Adrenal gland (tissue), 9 donors: ENCODE measurements at regions not wholly inside any gene's neighbourhood (a gene's known extent, or its start where the extent isn't known, plus 50 kb on each side); places are given as distances from the start of the nearest gene placed in this dataset.
"Not testable (repeated sequence)": the region's sequence is repeated elsewhere in the genome, so short reads cannot be mapped to it uniquely, and the experiment has no call there.

Experiments used
- DNase-seq, 7 donors: peaks; one replicate each; pipeline ENCODE4 v3.0.0-alpha.2; 2019 to 2020
- H3K27ac ChIP-seq, 5 donors: fragments of 200-600 bp; sonication (generic) in 4 of 5; 1 replicate in 3 of 5; 2 replicates in 2 of 5; pipeline versions ENCODE4 v1.5.1 to v1.8.0; 2016 to 2020; ENCODE audit warnings: mild to moderate bottlenecking in 1 of 5
- H3K27me3 ChIP-seq: fragments of 200-600 bp; 2 replicates; pipeline ENCODE4 v1.8.0; 2021
- H3K36me3 ChIP-seq, 2 donors: fragments of 200-600 bp; replicated peaks in 1 of 2; 1 replicate in 1 of 2; 2 replicates in 1 of 2; pipeline versions ENCODE4 v1.5.1 to v1.8.0; 2018 to 2022
- H3K4me1 ChIP-seq, 2 donors: fragments of 200-600 bp; replicated peaks in 1 of 2; 1 replicate in 1 of 2; 2 replicates in 1 of 2; pipeline versions ENCODE4 v1.5.1 to v1.8.0; 2018 to 2021
- H3K4me3 ChIP-seq, 4 donors: fragments of 200-600 bp; sonication (generic) in 3 of 4; one replicate each; pipeline ENCODE4 v1.5.1; 2016 to 2018
- H3K9me3 ChIP-seq, 3 donors: fragments of 200-600 bp; sonication (generic) in 1 of 3; replicated peaks in 1 of 3; 1 replicate in 2 of 3; 2 replicates in 1 of 3; pipeline versions ENCODE4 v1.5.1 to v1.8.0; 2016 to 2021
- WGBS, 4 donors: extraction: QIAGEN DNeasy Blood & Tissue Kit in 2 of 4; methylation state at CpG; one replicate each; pipeline versions ENCODE4 v1.1.5 to v1.1.7; 2013 to 2017; 5-methylcytosine and 5-hydroxymethylcytosine counted together
- intact Hi-C, 2 donors: fragments of 100-400 bp; cut with DNase I; formaldehyde crosslinking; loops; one replicate each; pipeline versions ENCODE4 v1.14.1 to v1.15.0; 2022 to 2023
- donor health status: healthy with polysubstance abuse.
- donor health status: Bipolar disorder and iron deficiency.
- donor health status: DM: yes; HTN: yes; CAD: no.
- donor health status: DM: no; HTN: no; CAD: no.
- donor health status: DM: no; HTN: no; CAD: no.

- H3K4me3 ChIP-seq, H3K27ac ChIP-seq, H3K4me1 ChIP-seq, DNase-seq, H3K9me3 ChIP-seq, H3K36me3 ChIP-seq, intact Hi-C loops, H3K27me3 ChIP-seq: not testable (repeated sequence)
- 57 to 58% methylated on average over 1 of the region's 1 CpG; no CpG with 5 or more reads in 2 of the 4 donors for WGBS, 4 donors
Measured at GRCh38 chrY:4362455-4362854, 637.6 kb upstream of the PCDH11Y start.

GRCh38 chrY:4403790-4404189 lies 596.3 kb upstream of the PCDH11Y start:
- not testable (repeated sequence) for H3K4me3 ChIP-seq
- 77 to 79% methylated on average over 2 of the region's 3 CpGs; no CpG with 5 or more reads in 2 of the 4 donors for WGBS, 4 donors

More at GRCh38 chrY:4403790-4404189, 596.3 kb upstream of the PCDH11Y start:
- H3K36me3 ChIP-seq, H3K4me1 ChIP-seq, H3K27ac ChIP-seq, intact Hi-C loops, H3K27me3 ChIP-seq, H3K9me3 ChIP-seq: not testable (repeated sequence)
- peak in 1 of 7 donors; percentile 1 for DNase-seq
